Activated CD4-positive, alpha-beta T cell treated with anti-CD3 and anti-CD28 coated beads, Interleukin-2, amount 50 U/mL, for 16 hours (primary cell): ENCODE measurements at regions not wholly inside any gene's neighbourhood (a gene's known extent, or its start where the extent isn't known, plus 50 kb on each side); places are given as distances from the start of the nearest gene placed in this dataset.

ENCODE experiments used
- DNase-seq: peaks from one replicate; pipeline ENCODE4 v3.0.0-alpha.2; 2020

- DNase-seq, result no peak
Observed at GRCh38 chr14:31944256-31945073, 132.6 kb upstream of the ARHGAP5 start.

GRCh38 chr14:31945074-31945613, 132.0 kb upstream of the ARHGAP5 start:
- DNase-seq, result peak; percentile 44

- DNase-seq, result no peak
Observed at GRCh38 chr14:31945701-31946100, 131.4 kb upstream of the ARHGAP5 start.

GRCh38 chr14:31947076-31947475, 130.0 kb upstream of the ARHGAP5 start:
- DNase-seq, result no peak

- no peak for DNase-seq
Observed at GRCh38 chr14:31947680-31948595, 129.2 kb upstream of the ARHGAP5 start.

- no peak for DNase-seq
Observed at GRCh38 chr14:31949709-31950108, 127.4 kb upstream of the ARHGAP5 start.

GRCh38 chr14:31950331-31950730, 126.8 kb upstream of the ARHGAP5 start:
- no peak for DNase-seq

GRCh38 chr14:31950764-31951637, 126.1 kb upstream of the ARHGAP5 start:
- DNase-seq, result no peak

- DNase-seq, result no peak
Observed at GRCh38 chr14:31951638-31951964, 125.5 kb upstream of the ARHGAP5 start.

- DNase-seq, result no peak
Observed at GRCh38 chr14:31952573-31952972, 124.5 kb upstream of the ARHGAP5 start.

GRCh38 chr14:31953210-31953609, 123.9 kb upstream of the ARHGAP5 start:
- DNase-seq, result no peak

GRCh38 chr14:31954991-31955390, 122.1 kb upstream of the ARHGAP5 start:
- DNase-seq, result no peak

- no peak for DNase-seq
Observed at GRCh38 chr14:31955936-31956579, 121.0 kb upstream of the ARHGAP5 start.

- no peak for DNase-seq
Observed at GRCh38 chr14:31957565-31957964, 119.5 kb upstream of the ARHGAP5 start.

GRCh38 chr14:31960039-31960438, 117.1 kb upstream of the ARHGAP5 start:
- DNase-seq, result no peak

GRCh38 chr14:31961896-31962295, 115.2 kb upstream of the ARHGAP5 start:
- no peak for DNase-seq

- no peak for DNase-seq
Observed at GRCh38 chr14:31962920-31963319, 114.2 kb upstream of the ARHGAP5 start.

GRCh38 chr14:31963587-31963986, 113.5 kb upstream of the ARHGAP5 start:
- no peak for DNase-seq

- no peak for DNase-seq
Observed at GRCh38 chr14:31964490-31964889, 112.6 kb upstream of the ARHGAP5 start.

- DNase-seq, result no peak
Observed at GRCh38 chr14:31965071-31965734, 111.9 kb upstream of the ARHGAP5 start.

GRCh38 chr14:31965735-31966598, 111.1 kb upstream of the ARHGAP5 start:
- no peak for DNase-seq
